Nephron (organoid): ENCODE measurements at regions not wholly inside any gene's neighbourhood (a gene's known extent, or its start where the extent isn't known, plus 50 kb on each side); places are given as distances from the start of the nearest gene placed in this dataset.

ENCODE experiments used
- H3K27ac Mint-ChIP-seq, 3 experiments: 2 replicates each; pipeline ENCODE4 v1.8.0; 2020; ENCODE audit warnings: mixed read lengths in 3 of 3, mild to moderate bottlenecking in 2 of 3, moderate library complexity in 1 of 3
- H3K27me3 Mint-ChIP-seq: 2 replicates; pipeline ENCODE4 v1.8.0; 2021; ENCODE audit warnings: low read depth, mild to moderate bottlenecking, moderate library complexity, mixed read lengths
- H3K36me3 Mint-ChIP-seq: 2 replicates; pipeline ENCODE4 v1.8.0; 2020; ENCODE audit warnings: low read depth, mixed read lengths
- H3K4me1 Mint-ChIP-seq: 2 replicates; pipeline ENCODE4 v1.8.0; 2020; ENCODE audit warnings: mixed read lengths
- H3K4me3 Mint-ChIP-seq, 3 experiments: 2 replicates each; pipeline ENCODE4 v1.8.0; 2020; ENCODE audit warnings: mild to moderate bottlenecking in 3 of 3, mixed read lengths in 3 of 3, moderate library complexity in 2 of 3
- H3K9me3 Mint-ChIP-seq: 2 replicates; pipeline ENCODE4 v1.8.0; 2020; ENCODE audit warnings: mixed read lengths
- TF ChIP-seq, protein P1 (sequence below), 3 experiments: fragments of 200-600 bp; sonication (generic); IDR thresholded peaks; one replicate each; pipeline ENCODE4 v1.5.0; 2021; ENCODE audit warnings: antibody characterized with exemption in 3 of 3; ENCODE audit not compliant: unreplicated experiment in 3 of 3

DNA sequence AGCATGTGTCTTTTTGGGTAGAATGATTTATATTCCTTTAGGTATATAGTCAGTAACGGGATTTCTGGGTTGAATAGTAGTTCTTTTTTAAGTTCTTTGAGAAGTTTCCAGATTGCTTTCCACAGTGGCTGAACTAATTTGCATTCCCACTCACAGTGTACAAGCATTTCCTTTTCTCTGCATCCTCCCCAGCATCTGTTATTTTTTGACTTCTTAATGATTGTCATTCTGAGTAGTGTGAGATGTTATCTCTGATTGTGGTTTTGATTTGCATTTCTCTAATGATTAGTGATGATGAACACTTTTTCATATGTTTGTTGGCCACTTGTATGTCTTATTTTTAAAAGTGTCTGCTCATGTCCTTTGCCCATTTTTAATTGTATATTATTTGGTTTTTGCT lies 337.6 kb downstream of the EFHB start:
- H3K9me3 Mint-ChIP-seq = peaks cover 19% of the 10 kb centered on the region

DNA sequence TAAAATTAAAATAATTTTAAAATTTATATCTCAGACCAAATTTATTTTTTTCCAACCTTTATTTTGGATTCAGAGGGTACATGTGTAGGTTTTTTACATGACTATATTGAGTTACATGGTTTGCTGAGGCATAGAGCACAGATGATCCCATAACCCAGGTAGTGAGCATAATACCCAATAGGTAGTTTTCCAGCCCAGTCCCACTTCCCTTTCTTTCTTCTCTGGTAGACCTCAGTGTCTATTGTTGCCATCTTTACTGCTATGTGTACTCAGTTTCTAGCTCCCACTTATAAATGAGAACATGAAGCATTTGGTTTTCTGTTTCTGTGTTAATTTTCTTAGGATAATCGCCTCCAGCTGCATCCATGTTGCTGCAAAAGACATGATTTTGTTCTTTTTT lies 338.1 kb downstream of the EFHB start:
- no peaks in the 10 kb centered on the region for H3K4me1 Mint-ChIP-seq
- no peak overlapping the region for H3K4me3 Mint-ChIP-seq
- no peaks in the 10 kb centered on the region for H3K36me3 Mint-ChIP-seq
- H3K9me3 Mint-ChIP-seq = peaks cover 19% of the 10 kb centered on the region
- TF ChIP-seq, protein P1, sequence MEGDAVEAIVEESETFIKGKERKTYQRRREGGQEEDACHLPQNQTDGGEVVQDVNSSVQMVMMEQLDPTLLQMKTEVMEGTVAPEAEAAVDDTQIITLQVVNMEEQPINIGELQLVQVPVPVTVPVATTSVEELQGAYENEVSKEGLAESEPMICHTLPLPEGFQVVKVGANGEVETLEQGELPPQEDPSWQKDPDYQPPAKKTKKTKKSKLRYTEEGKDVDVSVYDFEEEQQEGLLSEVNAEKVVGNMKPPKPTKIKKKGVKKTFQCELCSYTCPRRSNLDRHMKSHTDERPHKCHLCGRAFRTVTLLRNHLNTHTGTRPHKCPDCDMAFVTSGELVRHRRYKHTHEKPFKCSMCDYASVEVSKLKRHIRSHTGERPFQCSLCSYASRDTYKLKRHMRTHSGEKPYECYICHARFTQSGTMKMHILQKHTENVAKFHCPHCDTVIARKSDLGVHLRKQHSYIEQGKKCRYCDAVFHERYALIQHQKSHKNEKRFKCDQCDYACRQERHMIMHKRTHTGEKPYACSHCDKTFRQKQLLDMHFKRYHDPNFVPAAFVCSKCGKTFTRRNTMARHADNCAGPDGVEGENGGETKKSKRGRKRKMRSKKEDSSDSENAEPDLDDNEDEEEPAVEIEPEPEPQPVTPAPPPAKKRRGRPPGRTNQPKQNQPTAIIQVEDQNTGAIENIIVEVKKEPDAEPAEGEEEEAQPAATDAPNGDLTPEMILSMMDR (IDR thresholded peaks at IDR 0.05; ENCODE audit: unreplicated experiment in 3 of 3) = no peak
- no peak overlapping the region for H3K27ac Mint-ChIP-seq
- no peaks in the 10 kb centered on the region for H3K27me3 Mint-ChIP-seq

More for the DNA sequence above, 337.6 kb downstream of the EFHB start:
- no peak overlapping the region for H3K4me3 Mint-ChIP-seq
- TF ChIP-seq, protein P1 (IDR thresholded peaks at IDR 0.05; ENCODE audit: unreplicated experiment in 3 of 3) = no peak
- no peak overlapping the region for H3K27ac Mint-ChIP-seq
- H3K36me3 Mint-ChIP-seq = no peaks in the 10 kb centered on the region
- no peaks in the 10 kb centered on the region for H3K27me3 Mint-ChIP-seq
- H3K4me1 Mint-ChIP-seq = no peaks in the 10 kb centered on the region
